Coronary artery (tissue), 2 donors: ENCODE measurements at regions not wholly inside any gene's neighbourhood (a gene's known extent, or its start where the extent isn't known, plus 50 kb on each side); places are given as distances from the start of the nearest gene placed in this dataset.

Experiments used
- DNase-seq: peaks from one replicate; pipeline ENCODE4 v3.0.0-alpha.2; 2017; ENCODE audit warnings: low spot score
- H3K27ac ChIP-seq, 2 donors: fragments of 200-600 bp; sonication (generic); one replicate each; pipeline ENCODE4 v1.5.1; 2016 to 2019
- H3K4me3 ChIP-seq: fragments of 200-600 bp; sonication (generic); 2 replicates; pipeline ENCODE4 v1.5.1; 2016; ENCODE audit warnings: mild to moderate bottlenecking, moderate library complexity
- TF ChIP-seq, protein P1 (sequence below): fragments of 200-600 bp; sonication (generic); IDR thresholded peaks from one replicate; pipeline ENCODE4 v1.5.1; 2019; ENCODE audit warnings: antibody characterized with exemption

DNA sequence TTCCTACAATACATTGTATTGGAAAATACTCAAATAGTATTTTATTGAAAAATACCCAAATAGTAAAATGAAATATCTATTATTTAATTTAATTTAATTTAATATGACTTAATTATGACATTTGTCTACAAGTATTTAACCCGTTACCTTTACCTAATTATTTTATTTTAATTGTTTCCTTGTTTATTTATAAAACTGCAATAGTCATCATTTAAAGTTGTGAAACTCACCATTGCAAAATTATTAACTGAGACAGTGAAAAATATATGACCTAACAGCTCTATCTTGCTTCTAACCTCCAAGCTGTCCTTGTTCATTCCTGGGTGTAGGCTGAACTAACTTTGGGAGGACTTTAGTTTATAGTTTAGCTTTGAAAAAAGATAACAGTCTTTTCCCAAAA, 300.6 kb upstream of the POGK start:
- Histone ChIP-seq H3K27ac (no peak overlapping the region), H3K4me3 (no peak overlapping the region)
- no peak for DNase-seq
- TF ChIP-seq, protein P1, sequence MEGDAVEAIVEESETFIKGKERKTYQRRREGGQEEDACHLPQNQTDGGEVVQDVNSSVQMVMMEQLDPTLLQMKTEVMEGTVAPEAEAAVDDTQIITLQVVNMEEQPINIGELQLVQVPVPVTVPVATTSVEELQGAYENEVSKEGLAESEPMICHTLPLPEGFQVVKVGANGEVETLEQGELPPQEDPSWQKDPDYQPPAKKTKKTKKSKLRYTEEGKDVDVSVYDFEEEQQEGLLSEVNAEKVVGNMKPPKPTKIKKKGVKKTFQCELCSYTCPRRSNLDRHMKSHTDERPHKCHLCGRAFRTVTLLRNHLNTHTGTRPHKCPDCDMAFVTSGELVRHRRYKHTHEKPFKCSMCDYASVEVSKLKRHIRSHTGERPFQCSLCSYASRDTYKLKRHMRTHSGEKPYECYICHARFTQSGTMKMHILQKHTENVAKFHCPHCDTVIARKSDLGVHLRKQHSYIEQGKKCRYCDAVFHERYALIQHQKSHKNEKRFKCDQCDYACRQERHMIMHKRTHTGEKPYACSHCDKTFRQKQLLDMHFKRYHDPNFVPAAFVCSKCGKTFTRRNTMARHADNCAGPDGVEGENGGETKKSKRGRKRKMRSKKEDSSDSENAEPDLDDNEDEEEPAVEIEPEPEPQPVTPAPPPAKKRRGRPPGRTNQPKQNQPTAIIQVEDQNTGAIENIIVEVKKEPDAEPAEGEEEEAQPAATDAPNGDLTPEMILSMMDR = no peak

DNA sequence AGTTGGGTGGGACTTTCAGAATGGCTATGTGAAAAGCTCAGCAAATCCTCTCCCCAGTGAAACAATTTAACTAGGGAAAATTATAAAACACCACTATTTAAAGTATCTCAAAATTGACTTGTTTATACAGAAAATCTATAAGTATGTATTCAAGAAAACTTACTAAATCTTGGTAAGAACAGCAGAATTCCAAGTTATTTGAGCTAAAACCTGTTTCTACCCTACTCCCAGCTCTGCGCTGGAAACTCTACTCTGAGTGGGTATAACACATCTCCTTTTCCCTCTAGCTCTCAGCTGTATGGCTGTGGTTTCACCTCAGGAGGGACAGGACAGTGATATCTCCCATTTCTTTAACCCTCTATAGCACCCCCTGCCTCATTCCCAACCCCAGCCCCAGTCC, 295.2 kb upstream of the POGK start:
- Histone ChIP-seq H3K4me3 (no peak overlapping the region), H3K27ac (no peak overlapping the region)
- TF ChIP-seq, protein P1 = no peak

DNA sequence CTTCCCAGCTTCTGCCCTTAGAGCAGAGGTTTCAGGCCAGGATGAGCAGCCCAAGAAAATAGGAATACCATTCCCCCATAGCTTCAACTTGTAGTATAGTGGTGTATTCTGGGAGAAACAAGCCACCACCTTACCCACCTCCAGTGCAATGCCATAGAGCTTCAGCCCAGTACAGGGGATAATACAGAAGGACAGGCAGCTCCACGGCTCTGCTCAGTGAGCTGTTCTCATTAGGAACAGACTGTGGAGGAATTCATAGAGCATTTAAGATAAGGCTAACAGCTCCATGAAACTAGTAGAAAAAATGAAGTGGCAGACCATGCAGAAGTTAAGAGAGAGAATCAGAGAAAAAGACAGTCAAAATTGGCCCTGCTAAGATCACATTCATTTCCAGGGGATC, 294.7 kb upstream of the POGK start:
- Histone ChIP-seq H3K27ac (no peak overlapping the region), H3K4me3 (no peak overlapping the region)
- DNase-seq = no peak
- TF ChIP-seq, protein P1 = no peak

More for the DNA sequence above, 295.2 kb upstream of the POGK start:
- DNase-seq = no peak

DNA sequence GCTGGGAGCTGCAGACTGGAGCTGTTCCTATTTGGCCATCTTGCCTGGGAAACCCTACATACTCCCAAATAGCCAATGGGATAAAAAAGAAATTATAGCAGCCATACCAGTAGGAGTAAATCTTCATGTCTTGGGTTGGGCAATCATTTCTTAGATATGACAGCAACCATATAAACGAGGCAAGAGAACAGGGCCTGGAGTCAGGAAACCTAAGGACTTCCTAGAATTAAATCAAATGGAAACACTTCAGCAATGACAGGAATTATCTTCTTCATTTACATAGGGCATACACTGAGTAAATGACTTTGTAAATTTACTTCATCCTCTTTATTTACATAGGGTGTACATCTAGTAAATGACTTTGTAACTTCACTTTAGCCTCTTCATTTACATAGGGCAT, 286.6 kb upstream of the POGK start:
- H3K27ac ChIP-seq = no peak overlapping the region
- TF ChIP-seq, protein P1 = no peak
- H3K4me3 ChIP-seq = no peak overlapping the region
- DNase-seq = no peak

DNA sequence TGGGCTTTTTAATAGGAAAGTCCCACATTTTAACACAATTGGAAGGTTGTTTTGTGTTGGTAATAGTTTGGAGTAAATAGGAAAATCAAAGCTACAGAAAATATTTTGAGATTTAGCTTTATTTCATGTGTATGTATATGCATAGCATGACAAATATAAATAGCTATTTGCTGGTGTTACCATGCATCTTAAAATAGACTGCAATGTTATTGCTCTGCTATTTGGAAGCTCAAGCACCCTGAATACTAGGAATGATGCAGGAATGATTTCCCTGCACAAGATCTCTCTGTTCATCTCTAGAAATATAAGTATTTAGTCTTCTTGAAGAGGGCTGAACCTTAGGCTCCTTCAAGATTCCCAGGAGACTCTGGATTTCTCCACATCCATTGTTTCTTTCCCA, 268.3 kb upstream of the POGK start:
- no peak for DNase-seq
- Histone ChIP-seq H3K27ac (no peak overlapping the region), H3K4me3 (no peak overlapping the region)
- TF ChIP-seq, protein P1 = no peak

DNA sequence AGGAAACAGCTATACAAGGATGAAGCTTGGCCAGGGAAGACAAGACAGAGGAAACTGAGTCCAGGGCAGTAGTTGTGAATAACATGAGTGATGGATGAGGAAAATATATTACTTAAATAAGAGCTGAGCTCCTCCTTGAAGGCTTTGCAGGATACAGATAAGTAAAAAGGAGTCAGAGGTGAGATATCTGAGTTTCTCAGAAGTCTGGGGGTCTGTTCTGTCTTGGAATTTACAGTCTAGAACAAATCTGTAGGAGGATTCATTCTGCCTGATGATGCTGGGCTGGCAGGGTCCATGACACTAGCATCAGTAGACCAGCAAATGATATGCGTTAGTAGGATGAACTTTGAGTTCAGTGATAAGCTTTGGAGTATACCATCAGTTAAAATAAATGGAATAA, 266.1 kb upstream of the POGK start:
- Histone ChIP-seq H3K27ac (no peak overlapping the region), H3K4me3 (no peak overlapping the region)
- DNase-seq = no peak
- TF ChIP-seq, protein P1 = no peak

DNA sequence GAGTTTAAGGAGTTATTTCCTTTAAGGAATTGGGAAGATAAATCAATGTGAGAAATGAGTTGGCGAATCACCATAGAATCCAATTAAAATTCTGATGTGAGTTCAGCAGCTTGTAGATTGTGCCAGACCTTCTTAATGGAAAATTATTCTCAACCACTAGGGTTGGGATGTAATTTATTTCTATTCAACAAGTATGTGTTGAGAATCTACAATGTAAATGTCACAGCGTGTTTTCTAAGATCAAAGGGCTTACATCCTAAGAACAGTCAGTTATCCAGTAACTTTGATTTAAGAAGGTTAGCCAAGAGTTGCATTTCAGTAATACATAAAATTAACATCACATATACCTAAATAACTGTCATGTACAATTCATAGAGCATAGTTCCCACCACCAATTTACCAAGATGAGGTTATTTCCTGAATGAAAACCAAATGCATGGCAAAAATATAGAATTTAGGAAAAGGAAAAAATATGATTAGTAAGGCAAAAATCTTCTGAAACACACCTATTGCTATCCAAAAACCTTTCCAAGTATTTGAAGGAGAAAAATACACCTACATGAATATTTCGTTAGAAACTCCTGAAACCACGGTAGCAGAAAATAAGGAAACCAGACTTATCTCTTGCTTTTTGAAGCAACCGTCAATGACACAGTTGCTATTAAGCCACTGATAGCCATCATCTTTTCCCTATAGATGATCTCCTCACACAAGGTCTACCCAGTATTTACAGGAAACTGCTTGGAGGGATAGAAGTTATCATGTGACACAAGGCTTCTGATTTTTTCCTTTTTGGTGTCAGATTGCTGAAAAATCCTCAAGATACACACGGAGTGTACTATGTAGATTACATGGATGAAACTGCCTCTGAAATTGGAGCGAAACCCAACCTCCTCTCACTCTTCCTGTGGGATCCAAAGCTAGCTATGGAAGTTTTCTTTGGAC, 259.4 kb upstream of the POGK start:
- TF ChIP-seq, protein P1 = no peak
- Histone ChIP-seq H3K4me3 (no peak overlapping the region), H3K27ac (no peak overlapping the region)
- no peak for DNase-seq
